SK-N-SH treated with all-trans-retinoic acid at 6 μM for 48 hours (cell line): ENCODE measurements at regions not wholly inside any gene's neighbourhood (a gene's known extent, or its start where the extent isn't known, plus 50 kb on each side); places are given as distances from the start of the nearest gene placed in this dataset.

Experiments
- ATAC-seq: fragments of 200-7000 bp; cut with Tn5 transposase; 3 replicates; pipeline ENCODE4 v1.9.1; 2020; ENCODE audit warnings: mild to moderate bottlenecking, moderate library complexity
- ARNTL ChIP-seq: fragments of 450-650 bp; formaldehyde crosslinking; IDR thresholded peaks from 2 replicates; pipeline ENCODE4 v1.5.0; 2020; ENCODE audit warnings: low read depth, mild to moderate bottlenecking, moderate library complexity, borderline replicate concordance
- BACH2 ChIP-seq: fragments of 250-450 bp; sonication (Bioruptor Pico); IDR thresholded peaks from 2 replicates; pipeline ENCODE4 v1.9.0; 2021; ENCODE audit warnings: mild to moderate bottlenecking, borderline replicate concordance
- CSDC2 ChIP-seq: fragments of 250-450 bp; sonication (Bioruptor Pico); IDR thresholded peaks from 2 replicates; pipeline ENCODE4 v1.5.0; 2020; ENCODE audit warnings: mild to moderate bottlenecking, moderate library complexity
- ESRRG ChIP-seq: fragments of 250-450 bp; sonication (Bioruptor Pico); IDR thresholded peaks from 2 replicates; pipeline ENCODE4 v1.6.1; 2021; ENCODE audit warnings: mild to moderate bottlenecking
- GLIS3 ChIP-seq: fragments of 250-450 bp; sonication (Bioruptor Pico); IDR thresholded peaks from 2 replicates; pipeline ENCODE4 v1.5.0; 2020; ENCODE audit warnings: mild to moderate bottlenecking, moderate library complexity
- ISL1 ChIP-seq: fragments of 250-450 bp; sonication (Bioruptor Pico); IDR thresholded peaks from 2 replicates; pipeline ENCODE4 v2.1.2; 2022; ENCODE audit warnings: mild to moderate bottlenecking, moderate library complexity
- OSR1 ChIP-seq: fragments of 250-450 bp; sonication (Bioruptor Pico); IDR thresholded peaks from 2 replicates; pipeline ENCODE4 v1.8.0; 2022; ENCODE audit warnings: moderate library complexity, mild to moderate bottlenecking, inconsistent platforms
- PPARA ChIP-seq: fragments of 250-450 bp; sonication (Bioruptor Pico); IDR thresholded peaks from 2 replicates; pipeline ENCODE4 v1.5.0; 2020; ENCODE audit warnings: mild to moderate bottlenecking, borderline replicate concordance
- RARB ChIP-seq: fragments of 250-450 bp; sonication (Bioruptor Pico); IDR thresholded peaks from 2 replicates; pipeline ENCODE4 v1.8.0; 2021; ENCODE audit warnings: mild to moderate bottlenecking, moderate library complexity
- SNAI2 ChIP-seq: fragments of 250-450 bp; sonication (Bioruptor Pico); IDR thresholded peaks from 2 replicates; pipeline ENCODE4 v1.5.0; 2020; ENCODE audit warnings: mild to moderate bottlenecking, moderate library complexity
- TCF4 ChIP-seq: fragments of 250-450 bp; sonication (Bioruptor Pico); IDR thresholded peaks from 2 replicates; pipeline ENCODE4 v1.8.0; 2021; ENCODE audit warnings: mild to moderate bottlenecking, moderate library complexity, borderline replicate concordance
- TOX ChIP-seq: fragments of 250-450 bp; sonication (Bioruptor Pico); IDR thresholded peaks from 2 replicates; pipeline ENCODE4 v1.8.0; 2021; ENCODE audit warnings: mild to moderate bottlenecking, moderate library complexity, borderline replicate concordance
- ZC3H10 ChIP-seq: fragments of 250-450 bp; sonication (Bioruptor Pico); IDR thresholded peaks from 2 replicates; pipeline ENCODE4 v1.5.1; 2021; ENCODE audit warnings: mild to moderate bottlenecking, moderate library complexity
- ZFP3 ChIP-seq: fragments of 250-450 bp; sonication (Bioruptor Pico); IDR thresholded peaks from 2 replicates; pipeline ENCODE4 v1.5.0; 2020; ENCODE audit warnings: mild to moderate bottlenecking, moderate library complexity
- ZNF565 ChIP-seq: fragments of 450-650 bp; formaldehyde crosslinking; conservative IDR thresholded peaks from 2 replicates; pipeline ENCODE4 v1.5.0; 2020; ENCODE audit warnings: low read depth, mild to moderate bottlenecking, moderate library complexity
- ZNF70 ChIP-seq: fragments of 450-650 bp; formaldehyde crosslinking; IDR thresholded peaks from 2 replicates; pipeline ENCODE4 v1.5.0; 2020; ENCODE audit warnings: mild to moderate bottlenecking, moderate library complexity
- ZNF8 ChIP-seq: fragments of 450-650 bp; formaldehyde crosslinking; IDR thresholded peaks from 2 replicates; pipeline ENCODE4 v1.5.0; 2020; ENCODE audit warnings: mild to moderate bottlenecking, moderate library complexity
- TF ChIP-seq, protein P1 (sequence below): fragments of 250-450 bp; sonication (Bioruptor Pico); IDR thresholded peaks from 2 replicates; pipeline ENCODE4 v1.5.1; 2020; ENCODE audit warnings: low read depth, mild to moderate bottlenecking, moderate library complexity
- TF ChIP-seq, protein P2 (sequence below): fragments of 250-450 bp; sonication (Bioruptor Pico); IDR thresholded peaks from 2 replicates; pipeline ENCODE4 v1.5.0; 2020; ENCODE audit warnings: mild to moderate bottlenecking, moderate library complexity
- TF ChIP-seq, protein P3 (sequence below): fragments of 250-450 bp; sonication (Bioruptor Pico); IDR thresholded peaks from 2 replicates; pipeline ENCODE4 v1.8.0; 2021; ENCODE audit warnings: low read depth, mild to moderate bottlenecking, moderate library complexity, borderline replicate concordance
- TF ChIP-seq, protein P4 (sequence below): fragments of 250-450 bp; sonication (Bioruptor Pico); IDR thresholded peaks from 2 replicates; pipeline ENCODE4 v1.8.0; 2020; ENCODE audit warnings: mild to moderate bottlenecking, moderate library complexity, borderline replicate concordance
- TF ChIP-seq, protein P5 (sequence below): fragments of 250-450 bp; sonication (Bioruptor Pico); IDR thresholded peaks from 2 replicates; pipeline ENCODE4 v1.5.1; 2021; ENCODE audit warnings: mild to moderate bottlenecking, moderate library complexity

DNA sequence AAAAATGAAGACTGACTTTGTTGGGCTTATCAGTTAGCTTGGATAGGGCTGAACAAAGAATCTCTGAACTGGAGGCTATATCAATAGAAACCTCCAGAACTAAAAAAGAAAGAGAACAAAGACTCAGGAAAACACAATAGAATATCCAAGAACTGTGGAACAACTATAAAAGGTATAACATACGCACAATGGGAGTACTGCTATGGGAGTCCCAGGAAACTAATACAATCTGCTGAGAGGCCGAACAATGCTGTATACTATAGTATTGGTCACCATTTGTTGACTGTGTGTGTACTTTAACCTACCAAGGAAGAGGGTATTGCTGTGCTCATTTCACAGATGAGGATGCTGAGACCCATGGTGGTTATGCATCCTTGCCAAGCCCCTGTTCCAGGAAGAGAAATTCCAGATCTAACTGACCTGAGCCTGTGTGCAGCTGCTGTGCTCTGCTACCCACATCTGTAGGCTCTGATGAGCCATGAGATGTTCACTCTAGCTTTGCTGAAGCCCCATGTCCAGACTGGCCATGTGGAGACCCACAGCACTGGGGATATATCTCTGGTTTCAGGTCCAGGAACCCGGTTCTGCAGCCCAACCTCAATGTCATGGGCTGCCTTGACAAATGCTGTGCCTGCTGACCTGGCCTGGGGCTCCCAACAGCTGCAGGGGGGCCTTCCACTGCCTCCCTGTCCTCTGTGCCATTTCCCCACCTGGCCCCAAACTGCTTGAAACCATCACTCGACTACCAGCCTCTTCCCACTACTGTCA is 254.3 kb upstream of the TNRC6C start (continued):
- TF ChIP-seq, protein P1, sequence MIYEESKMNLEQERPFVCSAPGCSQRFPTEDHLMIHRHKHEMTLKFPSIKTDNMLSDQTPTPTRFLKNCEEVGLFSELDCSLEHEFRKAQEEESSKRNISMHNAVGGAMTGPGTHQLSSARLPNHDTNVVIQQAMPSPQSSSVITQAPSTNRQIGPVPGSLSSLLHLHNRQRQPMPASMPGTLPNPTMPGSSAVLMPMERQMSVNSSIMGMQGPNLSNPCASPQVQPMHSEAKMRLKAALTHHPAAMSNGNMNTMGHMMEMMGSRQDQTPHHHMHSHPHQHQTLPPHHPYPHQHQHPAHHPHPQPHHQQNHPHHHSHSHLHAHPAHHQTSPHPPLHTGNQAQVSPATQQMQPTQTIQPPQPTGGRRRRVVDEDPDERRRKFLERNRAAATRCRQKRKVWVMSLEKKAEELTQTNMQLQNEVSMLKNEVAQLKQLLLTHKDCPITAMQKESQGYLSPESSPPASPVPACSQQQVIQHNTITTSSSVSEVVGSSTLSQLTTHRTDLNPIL (CRISPR knock-in tag) = no peak
- TF ChIP-seq ARNTL (CRISPR knock-in tag) (no peak), ESRRG (CRISPR knock-in tag) (no peak), ZNF8 (CRISPR knock-in tag) (no peak)
- TF ChIP-seq, protein P2, sequence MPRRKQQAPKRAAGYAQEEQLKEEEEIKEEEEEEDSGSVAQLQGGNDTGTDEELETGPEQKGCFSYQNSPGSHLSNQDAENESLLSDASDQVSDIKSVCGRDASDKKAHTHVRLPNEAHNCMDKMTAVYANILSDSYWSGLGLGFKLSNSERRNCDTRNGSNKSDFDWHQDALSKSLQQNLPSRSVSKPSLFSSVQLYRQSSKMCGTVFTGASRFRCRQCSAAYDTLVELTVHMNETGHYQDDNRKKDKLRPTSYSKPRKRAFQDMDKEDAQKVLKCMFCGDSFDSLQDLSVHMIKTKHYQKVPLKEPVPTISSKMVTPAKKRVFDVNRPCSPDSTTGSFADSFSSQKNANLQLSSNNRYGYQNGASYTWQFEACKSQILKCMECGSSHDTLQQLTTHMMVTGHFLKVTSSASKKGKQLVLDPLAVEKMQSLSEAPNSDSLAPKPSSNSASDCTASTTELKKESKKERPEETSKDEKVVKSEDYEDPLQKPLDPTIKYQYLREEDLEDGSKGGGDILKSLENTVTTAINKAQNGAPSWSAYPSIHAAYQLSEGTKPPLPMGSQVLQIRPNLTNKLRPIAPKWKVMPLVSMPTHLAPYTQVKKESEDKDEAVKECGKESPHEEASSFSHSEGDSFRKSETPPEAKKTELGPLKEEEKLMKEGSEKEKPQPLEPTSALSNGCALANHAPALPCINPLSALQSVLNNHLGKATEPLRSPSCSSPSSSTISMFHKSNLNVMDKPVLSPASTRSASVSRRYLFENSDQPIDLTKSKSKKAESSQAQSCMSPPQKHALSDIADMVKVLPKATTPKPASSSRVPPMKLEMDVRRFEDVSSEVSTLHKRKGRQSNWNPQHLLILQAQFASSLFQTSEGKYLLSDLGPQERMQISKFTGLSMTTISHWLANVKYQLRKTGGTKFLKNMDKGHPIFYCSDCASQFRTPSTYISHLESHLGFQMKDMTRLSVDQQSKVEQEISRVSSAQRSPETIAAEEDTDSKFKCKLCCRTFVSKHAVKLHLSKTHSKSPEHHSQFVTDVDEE (CRISPR knock-in tag) = no peak
- TF ChIP-seq, protein P3, sequence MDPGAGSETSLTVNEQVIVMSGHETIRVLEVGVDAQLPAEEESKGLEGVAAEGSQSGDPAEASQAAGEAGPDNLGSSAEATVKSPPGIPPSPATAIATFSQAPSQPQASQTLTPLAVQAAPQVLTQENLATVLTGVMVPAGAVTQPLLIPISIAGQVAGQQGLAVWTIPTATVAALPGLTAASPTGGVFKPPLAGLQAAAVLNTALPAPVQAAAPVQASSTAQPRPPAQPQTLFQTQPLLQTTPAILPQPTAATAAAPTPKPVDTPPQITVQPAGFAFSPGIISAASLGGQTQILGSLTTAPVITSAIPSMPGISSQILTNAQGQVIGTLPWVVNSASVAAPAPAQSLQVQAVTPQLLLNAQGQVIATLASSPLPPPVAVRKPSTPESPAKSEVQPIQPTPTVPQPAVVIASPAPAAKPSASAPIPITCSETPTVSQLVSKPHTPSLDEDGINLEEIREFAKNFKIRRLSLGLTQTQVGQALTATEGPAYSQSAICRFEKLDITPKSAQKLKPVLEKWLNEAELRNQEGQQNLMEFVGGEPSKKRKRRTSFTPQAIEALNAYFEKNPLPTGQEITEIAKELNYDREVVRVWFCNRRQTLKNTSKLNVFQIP (CRISPR knock-in tag) = no peak

DNA sequence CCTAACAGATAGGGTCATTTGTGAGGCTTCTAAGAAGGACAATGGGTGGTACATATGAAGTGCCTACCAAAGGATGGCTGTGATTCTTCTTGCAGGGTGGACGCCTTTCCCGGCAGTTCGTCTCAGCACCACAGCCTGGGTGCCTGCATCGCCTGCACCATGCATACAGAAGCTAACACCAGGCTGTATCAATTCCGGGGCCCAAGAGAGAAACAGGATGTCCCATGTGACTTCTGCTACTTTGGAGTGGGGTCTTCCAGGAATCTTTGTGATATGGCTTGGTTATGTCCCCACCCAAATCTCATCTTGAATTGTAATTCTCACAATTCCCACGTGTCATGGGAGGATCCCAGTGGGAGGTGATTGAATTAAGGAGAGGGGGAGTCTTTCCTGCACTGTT is 251.6 kb upstream of the TNRC6C start:
- TF ChIP-seq ZNF70 (CRISPR knock-in tag) (no peak), PPARA (CRISPR knock-in tag) (no peak), TCF4 (CRISPR knock-in tag) (no peak), ARNTL (CRISPR knock-in tag) (no peak), ISL1 (CRISPR knock-in tag) (no peak), GLIS3 (no peak), TOX (no peak), SNAI2 (CRISPR knock-in tag) (no peak), ZNF565 (CRISPR knock-in tag) (no peak), CSDC2 (no peak), ZNF8 (CRISPR knock-in tag) (no peak), RARB (CRISPR knock-in tag) (no peak), ESRRG (CRISPR knock-in tag) (no peak)
- TF ChIP-seq, protein P4, sequence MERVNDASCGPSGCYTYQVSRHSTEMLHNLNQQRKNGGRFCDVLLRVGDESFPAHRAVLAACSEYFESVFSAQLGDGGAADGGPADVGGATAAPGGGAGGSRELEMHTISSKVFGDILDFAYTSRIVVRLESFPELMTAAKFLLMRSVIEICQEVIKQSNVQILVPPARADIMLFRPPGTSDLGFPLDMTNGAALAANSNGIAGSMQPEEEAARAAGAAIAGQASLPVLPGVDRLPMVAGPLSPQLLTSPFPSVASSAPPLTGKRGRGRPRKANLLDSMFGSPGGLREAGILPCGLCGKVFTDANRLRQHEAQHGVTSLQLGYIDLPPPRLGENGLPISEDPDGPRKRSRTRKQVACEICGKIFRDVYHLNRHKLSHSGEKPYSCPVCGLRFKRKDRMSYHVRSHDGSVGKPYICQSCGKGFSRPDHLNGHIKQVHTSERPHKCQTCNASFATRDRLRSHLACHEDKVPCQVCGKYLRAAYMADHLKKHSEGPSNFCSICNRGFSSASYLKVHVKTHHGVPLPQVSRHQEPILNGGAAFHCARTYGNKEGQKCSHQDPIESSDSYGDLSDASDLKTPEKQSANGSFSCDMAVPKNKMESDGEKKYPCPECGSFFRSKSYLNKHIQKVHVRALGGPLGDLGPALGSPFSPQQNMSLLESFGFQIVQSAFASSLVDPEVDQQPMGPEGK = no peak
- no peak for ATAC-seq

DNA sequence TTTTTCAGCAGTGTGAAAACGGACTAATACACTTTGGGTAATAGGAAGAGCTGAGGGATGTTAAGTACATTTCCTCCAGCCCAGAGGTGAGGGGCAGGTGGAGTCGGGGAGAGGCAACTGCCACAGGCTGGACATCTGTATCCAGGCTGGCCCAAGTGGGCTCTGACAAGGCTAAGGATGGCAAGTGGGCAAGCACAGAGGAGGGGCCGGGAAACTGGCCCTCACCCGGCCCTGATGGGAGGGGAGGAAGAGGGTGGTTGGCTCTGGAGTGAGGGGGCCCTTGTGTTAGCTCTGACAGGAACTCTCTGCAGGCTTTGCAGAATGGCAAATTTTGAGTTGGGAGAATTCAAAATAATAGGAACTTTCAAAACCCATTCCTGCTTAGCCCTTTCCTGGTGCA is 251.0 kb upstream of the TNRC6C start:
- ATAC-seq = no peak
- TF ChIP-seq ZC3H10 = no peak
- TF ChIP-seq, all 23 proteins: peak for 0

DNA sequence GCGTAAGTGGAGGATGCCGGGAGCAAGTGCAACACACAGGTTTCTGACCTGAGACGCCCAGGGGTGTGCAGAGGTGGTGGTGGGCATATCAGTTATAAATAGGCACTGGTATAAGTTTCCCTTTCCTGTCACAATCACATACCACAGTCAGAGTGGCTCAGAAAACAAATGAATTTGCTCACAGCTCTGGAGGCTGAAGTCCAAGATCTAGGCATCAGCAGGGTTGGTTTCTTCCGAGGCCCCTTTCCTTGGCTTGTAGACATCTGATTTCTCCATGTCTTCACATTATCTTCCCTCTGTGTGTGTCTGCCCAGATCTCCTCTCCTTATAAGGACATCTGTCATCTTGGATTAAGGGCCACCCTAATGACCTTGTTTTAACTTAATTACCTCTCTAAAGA is 250.5 kb upstream of the TNRC6C start:
- no peak for ATAC-seq
- TF ChIP-seq, protein P3 (CRISPR knock-in tag) = no peak
- TF ChIP-seq CSDC2 = no peak
- TF ChIP-seq ZFP3 (CRISPR knock-in tag) = no peak
- no peak for TF ChIP-seq ARNTL (CRISPR knock-in tag)
- TF ChIP-seq, protein P1 (CRISPR knock-in tag) = no peak
- no peak for TF ChIP-seq OSR1 (CRISPR knock-in tag)
- no peak for TF ChIP-seq TCF4 (CRISPR knock-in tag)
- TF ChIP-seq GLIS3 = no peak
- no peak for TF ChIP-seq BACH2 (CRISPR knock-in tag)
- no peak for TF ChIP-seq ESRRG (CRISPR knock-in tag)
- TF ChIP-seq, protein P5, sequence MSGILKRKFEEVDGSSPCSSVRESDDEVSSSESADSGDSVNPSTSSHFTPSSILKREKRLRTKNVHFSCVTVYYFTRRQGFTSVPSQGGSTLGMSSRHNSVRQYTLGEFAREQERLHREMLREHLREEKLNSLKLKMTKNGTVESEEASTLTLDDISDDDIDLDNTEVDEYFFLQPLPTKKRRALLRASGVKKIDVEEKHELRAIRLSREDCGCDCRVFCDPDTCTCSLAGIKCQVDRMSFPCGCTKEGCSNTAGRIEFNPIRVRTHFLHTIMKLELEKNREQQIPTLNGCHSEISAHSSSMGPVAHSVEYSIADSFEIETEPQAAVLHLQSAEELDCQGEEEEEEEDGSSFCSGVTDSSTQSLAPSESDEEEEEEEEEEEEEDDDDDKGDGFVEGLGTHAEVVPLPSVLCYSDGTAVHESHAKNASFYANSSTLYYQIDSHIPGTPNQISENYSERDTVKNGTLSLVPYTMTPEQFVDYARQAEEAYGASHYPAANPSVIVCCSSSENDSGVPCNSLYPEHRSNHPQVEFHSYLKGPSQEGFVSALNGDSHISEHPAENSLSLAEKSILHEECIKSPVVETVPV (CRISPR knock-in tag) = no peak
- no peak for TF ChIP-seq ZNF70 (CRISPR knock-in tag)
- TF ChIP-seq, all 23 proteins: peak for 0
